ENCODE measurements at regions not wholly inside any gene's neighbourhood (a gene's known extent, or its start where the extent isn't known, plus 50 kb on each side); places are given as distances from the start of the nearest gene placed in this dataset.

GRCh38 chr10:56745490-56745889 lies 384.4 kb upstream of the ZWINT start:
- Histone ChIP-seq H3K27ac (ENCODE audit: insufficient read depth in 1 of 2, low read depth in 1 of 2, low read length in 2 of 2, poor library complexity in 1 of 2, severe bottlenecking in 2 of 2) (no peak overlapping the region), H3K36me3 (ENCODE audit: control insufficient read depth in 4 of 4, insufficient read depth in 4 of 4, low read length in 3 of 4) (no peaks in the 10 kb centered on the region), H3K9me3 (ENCODE audit: control extremely low read depth in 1 of 5, control insufficient read depth in 4 of 5, insufficient read depth in 2 of 5, low read depth in 1 of 5, low read length in 4 of 5) (no peaks in the 10 kb centered on the region), H3K4me3 (ENCODE audit: control insufficient read depth in 1 of 7, extremely low read depth in 1 of 7, insufficient read depth in 4 of 7, low read depth in 2 of 7, low read length in 6 of 7) (no peak overlapping the region), H3K4me1 (ENCODE audit: control extremely low read depth in 1 of 4, control insufficient read depth in 4 of 4, insufficient read depth in 4 of 4, low read length in 3 of 4) (no peaks in the 10 kb centered on the region), H3K27me3 (replicated peaks in 2 of 5; ENCODE audit: control insufficient read depth in 4 of 5, insufficient read depth in 5 of 5, low read length in 4 of 5) (no peaks in the 10 kb centered on the region)
- ChIA-PET CTCF (no interaction called here), POLR2A (interaction anchor here (1.0 kb wide), 1 partner anchor 14 kb away, joined by 3 read pairs; no protein-coding TSS in a partner anchor)
- no peak for DNase-seq
- WGBS (ENCODE audit: insufficient coverage): 56% methylated on average over 3 of the region's 4 CpGs

GRCh38 chr10:56728349-56728748 lies 367.3 kb upstream of the ZWINT start:
- DNase-seq: no peak
- 100% methylated on average over 2 of the region's 2 CpGs for WGBS (ENCODE audit: insufficient coverage)
- H3K36me3 ChIP-seq (ENCODE audit: control insufficient read depth in 4 of 4, insufficient read depth in 4 of 4, low read length in 3 of 4): no peaks in the 10 kb centered on the region
- POLR2A ChIA-PET: no interaction called here
- H3K27ac ChIP-seq (ENCODE audit: insufficient read depth in 1 of 2, low read depth in 1 of 2, low read length in 2 of 2, poor library complexity in 1 of 2, severe bottlenecking in 2 of 2): no peak overlapping the region
- CTCF ChIA-PET: interaction anchor here (1.0 to 1.3 kb wide), 2 partner anchors 9 to 13 kb away, joined by 3 to 4 read pairs; no protein-coding TSS in a partner anchor
- no peaks in the 10 kb centered on the region for H3K4me1 ChIP-seq (ENCODE audit: control extremely low read depth in 1 of 4, control insufficient read depth in 4 of 4, insufficient read depth in 4 of 4, low read length in 3 of 4)
- H3K9me3 ChIP-seq (ENCODE audit: control extremely low read depth in 1 of 5, control insufficient read depth in 4 of 5, insufficient read depth in 2 of 5, low read depth in 1 of 5, low read length in 4 of 5): peaks cover 0 to 3% (median 0%) of the 10 kb centered on the region in 5 experiments
- no peak overlapping the region for H3K4me3 ChIP-seq (ENCODE audit: control insufficient read depth in 1 of 7, extremely low read depth in 1 of 7, insufficient read depth in 4 of 7, low read depth in 2 of 7, low read length in 6 of 7)
- H3K27me3 ChIP-seq (replicated peaks in 2 of 5; ENCODE audit: control insufficient read depth in 4 of 5, insufficient read depth in 5 of 5, low read length in 4 of 5): no peaks in the 10 kb centered on the region

- DNase-seq: no peak
- Histone ChIP-seq H3K27me3 (replicated peaks in 2 of 5; ENCODE audit: control insufficient read depth in 4 of 5, insufficient read depth in 5 of 5, low read length in 4 of 5) (no peaks in the 10 kb centered on the region), H3K27ac (ENCODE audit: insufficient read depth in 1 of 2, low read depth in 1 of 2, low read length in 2 of 2, poor library complexity in 1 of 2, severe bottlenecking in 2 of 2) (no peak overlapping the region), H3K4me1 (ENCODE audit: control extremely low read depth in 1 of 4, control insufficient read depth in 4 of 4, insufficient read depth in 4 of 4, low read length in 3 of 4) (no peaks in the 10 kb centered on the region), H3K36me3 (ENCODE audit: control insufficient read depth in 4 of 4, insufficient read depth in 4 of 4, low read length in 3 of 4) (no peaks in the 10 kb centered on the region), H3K4me3 (ENCODE audit: control insufficient read depth in 1 of 7, extremely low read depth in 1 of 7, insufficient read depth in 4 of 7, low read depth in 2 of 7, low read length in 6 of 7) (no peak overlapping the region), H3K9me3 (ENCODE audit: control extremely low read depth in 1 of 5, control insufficient read depth in 4 of 5, insufficient read depth in 2 of 5, low read depth in 1 of 5, low read length in 4 of 5) (peaks cover 0 to 3% (median 0%) of the 10 kb centered on the region in 5 experiments)
- CTCF ChIA-PET: no interaction called here
- WGBS (ENCODE audit: insufficient coverage): 79% methylated on average over 4 of the region's 7 CpGs
- POLR2A ChIA-PET: no interaction called here
Observed at GRCh38 chr10:56722912-56723311, 361.9 kb upstream of the ZWINT start.

GRCh38 chr10:56715262-56715661 lies 354.2 kb upstream of the ZWINT start:
- no CpG with 5 or more reads among the region's 2 CpGs for WGBS (ENCODE audit: insufficient coverage)
- DNase-seq: no peak
- Histone ChIP-seq H3K27me3 (replicated peaks in 2 of 5; ENCODE audit: control insufficient read depth in 4 of 5, insufficient read depth in 5 of 5, low read length in 4 of 5) (no peaks in the 10 kb centered on the region), H3K4me3 (ENCODE audit: control insufficient read depth in 1 of 7, extremely low read depth in 1 of 7, insufficient read depth in 4 of 7, low read depth in 2 of 7, low read length in 6 of 7) (no peak overlapping the region), H3K27ac (ENCODE audit: insufficient read depth in 1 of 2, low read depth in 1 of 2, low read length in 2 of 2, poor library complexity in 1 of 2, severe bottlenecking in 2 of 2) (no peak overlapping the region), H3K4me1 (ENCODE audit: control extremely low read depth in 1 of 4, control insufficient read depth in 4 of 4, insufficient read depth in 4 of 4, low read length in 3 of 4) (no peaks in the 10 kb centered on the region), H3K9me3 (ENCODE audit: control extremely low read depth in 1 of 5, control insufficient read depth in 4 of 5, insufficient read depth in 2 of 5, low read depth in 1 of 5, low read length in 4 of 5) (peaks cover 0 to under 1% (median 0%) of the 10 kb centered on the region in 5 experiments), H3K36me3 (ENCODE audit: control insufficient read depth in 4 of 4, insufficient read depth in 4 of 4, low read length in 3 of 4) (no peaks in the 10 kb centered on the region)
- CTCF ChIA-PET: no interaction called here
- POLR2A ChIA-PET: no interaction called here

GRCh38 chr10:56698506-56698905 lies 337.4 kb upstream of the ZWINT start:
- H3K27me3 ChIP-seq (replicated peaks in 2 of 5; ENCODE audit: control insufficient read depth in 4 of 5, insufficient read depth in 5 of 5, low read length in 4 of 5): no peaks in the 10 kb centered on the region
- no peak overlapping the region for H3K27ac ChIP-seq (ENCODE audit: insufficient read depth in 1 of 2, low read depth in 1 of 2, low read length in 2 of 2, poor library complexity in 1 of 2, severe bottlenecking in 2 of 2)
- WGBS (ENCODE audit: insufficient coverage): no CpG with 5 or more reads among the region's 2 CpGs
- CTCF ChIA-PET: no interaction called here
- no peaks in the 10 kb centered on the region for H3K36me3 ChIP-seq (ENCODE audit: control insufficient read depth in 4 of 4, insufficient read depth in 4 of 4, low read length in 3 of 4)
- POLR2A ChIA-PET: no interaction called here
- no peaks in the 10 kb centered on the region for H3K4me1 ChIP-seq (ENCODE audit: control extremely low read depth in 1 of 4, control insufficient read depth in 4 of 4, insufficient read depth in 4 of 4, low read length in 3 of 4)
- H3K9me3 ChIP-seq (ENCODE audit: control extremely low read depth in 1 of 5, control insufficient read depth in 4 of 5, insufficient read depth in 2 of 5, low read depth in 1 of 5, low read length in 4 of 5): no peaks in the 10 kb centered on the region
- H3K4me3 ChIP-seq (ENCODE audit: control insufficient read depth in 1 of 7, extremely low read depth in 1 of 7, insufficient read depth in 4 of 7, low read depth in 2 of 7, low read length in 6 of 7): no peak overlapping the region
- DNase-seq: no peak

GRCh38 chr10:56679578-56679977 lies 318.5 kb upstream of the ZWINT start:
- POLR2A ChIA-PET: no interaction called here
- Histone ChIP-seq H3K9me3 (ENCODE audit: control extremely low read depth in 1 of 5, control insufficient read depth in 4 of 5, insufficient read depth in 2 of 5, low read depth in 1 of 5, low read length in 4 of 5) (peaks cover 0 to 2% (median 0%) of the 10 kb centered on the region in 5 experiments), H3K36me3 (ENCODE audit: control insufficient read depth in 4 of 4, insufficient read depth in 4 of 4, low read length in 3 of 4) (no peaks in the 10 kb centered on the region), H3K4me3 (ENCODE audit: control insufficient read depth in 1 of 7, extremely low read depth in 1 of 7, insufficient read depth in 4 of 7, low read depth in 2 of 7, low read length in 6 of 7) (no peak overlapping the region), H3K4me1 (ENCODE audit: control extremely low read depth in 1 of 4, control insufficient read depth in 4 of 4, insufficient read depth in 4 of 4, low read length in 3 of 4) (no peaks in the 10 kb centered on the region), H3K27me3 (replicated peaks in 2 of 5; ENCODE audit: control insufficient read depth in 4 of 5, insufficient read depth in 5 of 5, low read length in 4 of 5) (no peaks in the 10 kb centered on the region), H3K27ac (ENCODE audit: insufficient read depth in 1 of 2, low read depth in 1 of 2, low read length in 2 of 2, poor library complexity in 1 of 2, severe bottlenecking in 2 of 2) (no peak overlapping the region)
- DNase-seq: no peak
- CTCF ChIA-PET: no interaction called here

GRCh38 chr10:56662765-56663447 lies 301.8 kb upstream of the ZWINT start:
- CTCF ChIA-PET: no interaction called here
- H3K36me3 ChIP-seq (ENCODE audit: control insufficient read depth in 4 of 4, insufficient read depth in 4 of 4, low read length in 3 of 4): no peaks in the 10 kb centered on the region
- no peaks in the 10 kb centered on the region for H3K4me1 ChIP-seq (ENCODE audit: control extremely low read depth in 1 of 4, control insufficient read depth in 4 of 4, insufficient read depth in 4 of 4, low read length in 3 of 4)
- no peak overlapping the region for H3K27ac ChIP-seq (ENCODE audit: insufficient read depth in 1 of 2, low read depth in 1 of 2, low read length in 2 of 2, poor library complexity in 1 of 2, severe bottlenecking in 2 of 2)
- no peak for DNase-seq
- POLR2A ChIA-PET: no interaction called here
- no peaks in the 10 kb centered on the region for H3K9me3 ChIP-seq (ENCODE audit: control extremely low read depth in 1 of 5, control insufficient read depth in 4 of 5, insufficient read depth in 2 of 5, low read depth in 1 of 5, low read length in 4 of 5)
- H3K27me3 ChIP-seq (replicated peaks in 2 of 5; ENCODE audit: control insufficient read depth in 4 of 5, insufficient read depth in 5 of 5, low read length in 4 of 5): no peaks in the 10 kb centered on the region
- H3K4me3 ChIP-seq (ENCODE audit: control insufficient read depth in 1 of 7, extremely low read depth in 1 of 7, insufficient read depth in 4 of 7, low read depth in 2 of 7, low read length in 6 of 7): no peak overlapping the region
